ENCODE measurements at regions not wholly inside any gene's neighbourhood (a gene's known extent, or its start where the extent isn't known, plus 50 kb on each side); places are given as distances from the start of the nearest gene placed in this dataset.

- no peaks in the 10 kb centered on the region for H3K4me1 ChIP-seq (ENCODE audit: control insufficient read depth, insufficient read depth, low read length)
- ChIA-PET CTCF (interaction anchor here (0.7 to 7.5 kb wide), 5 partner anchors 15 to 445 kb away, joined by 3 to 57 read pairs (median 3); no protein-coding TSS in a partner anchor), POLR2A (no interaction called here)
- no peaks in the 10 kb centered on the region for H3K36me3 ChIP-seq (ENCODE audit: control insufficient read depth in 2 of 2, insufficient read depth in 1 of 2, low read length in 2 of 2)
- H3K9me3 ChIP-seq (ENCODE audit: control insufficient read depth, insufficient read depth, low read depth, low read length): no peaks in the 10 kb centered on the region
- H3K4me3 ChIP-seq (ENCODE audit: low read depth, low read length): no peak overlapping the region
- no peak overlapping the region for H3K27ac ChIP-seq (ENCODE audit: extremely low read depth, low read depth, low read length)
- TF ChIP-seq, protein P1, sequence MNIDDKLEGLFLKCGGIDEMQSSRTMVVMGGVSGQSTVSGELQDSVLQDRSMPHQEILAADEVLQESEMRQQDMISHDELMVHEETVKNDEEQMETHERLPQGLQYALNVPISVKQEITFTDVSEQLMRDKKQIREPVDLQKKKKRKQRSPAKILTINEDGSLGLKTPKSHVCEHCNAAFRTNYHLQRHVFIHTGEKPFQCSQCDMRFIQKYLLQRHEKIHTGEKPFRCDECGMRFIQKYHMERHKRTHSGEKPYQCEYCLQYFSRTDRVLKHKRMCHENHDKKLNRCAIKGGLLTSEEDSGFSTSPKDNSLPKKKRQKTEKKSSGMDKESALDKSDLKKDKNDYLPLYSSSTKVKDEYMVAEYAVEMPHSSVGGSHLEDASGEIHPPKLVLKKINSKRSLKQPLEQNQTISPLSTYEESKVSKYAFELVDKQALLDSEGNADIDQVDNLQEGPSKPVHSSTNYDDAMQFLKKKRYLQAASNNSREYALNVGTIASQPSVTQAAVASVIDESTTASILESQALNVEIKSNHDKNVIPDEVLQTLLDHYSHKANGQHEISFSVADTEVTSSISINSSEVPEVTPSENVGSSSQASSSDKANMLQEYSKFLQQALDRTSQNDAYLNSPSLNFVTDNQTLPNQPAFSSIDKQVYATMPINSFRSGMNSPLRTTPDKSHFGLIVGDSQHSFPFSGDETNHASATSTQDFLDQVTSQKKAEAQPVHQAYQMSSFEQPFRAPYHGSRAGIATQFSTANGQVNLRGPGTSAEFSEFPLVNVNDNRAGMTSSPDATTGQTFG (tag by site-specific recombination; IDR thresholded peaks at IDR 0.05; ENCODE audit: borderline replicate concordance): no peak
- no peak for TF ChIP-seq ZNF626 (tag by site-specific recombination; IDR thresholded peaks at IDR 0.05)
- no peak for TF ChIP-seq ZNF140 (tag by site-specific recombination; IDR thresholded peaks at IDR 0.05)
- TF ChIP-seq ZNF274 (IDR thresholded peaks at IDR 0.05; ENCODE audit: low read length): no peak
- TF ChIP-seq ZNF274 (tag by site-specific recombination; IDR thresholded peaks at IDR 0.05; ENCODE audit: borderline replicate concordance): no peak
- TF ChIP-seq ZNF341 (tag by site-specific recombination; IDR thresholded peaks at IDR 0.05; ENCODE audit: low read depth): no peak
- no peak for TF ChIP-seq ZFP69B (tag by site-specific recombination; IDR thresholded peaks at IDR 0.05)
- no peak for TF ChIP-seq KLF8 (tag by site-specific recombination; IDR thresholded peaks at IDR 0.05)
- no peak for TF ChIP-seq ZNF624 (tag by site-specific recombination; IDR thresholded peaks at IDR 0.05)
- no peak for TF ChIP-seq ZNF350 (tag by site-specific recombination; IDR thresholded peaks at IDR 0.05)
- no peak for TF ChIP-seq YY2 (tag by site-specific recombination; IDR thresholded peaks at IDR 0.05)
- no peak for TF ChIP-seq ZNF311 (tag by site-specific recombination; IDR thresholded peaks at IDR 0.05; ENCODE audit: borderline replicate concordance)
- TF ChIP-seq ZNF76 (tag by site-specific recombination; IDR thresholded peaks at IDR 0.05; ENCODE audit: borderline replicate concordance, low read depth): no peak
- TF ChIP-seq SETDB1 (IDR thresholded peaks at IDR 0.05; ENCODE audit: insufficient read length, low read length): no peak
- TF ChIP-seq ZNF791 (tag by site-specific recombination; IDR thresholded peaks at IDR 0.05): no peak
Observed at GRCh38 chr1:84757301-84757700, 67.0 kb upstream of the SSX2IP start.

GRCh38 chr1:84756455-84757082 lies 66.3 kb upstream of the SSX2IP start:
- H3K36me3 ChIP-seq (ENCODE audit: control insufficient read depth in 2 of 2, insufficient read depth in 1 of 2, low read length in 2 of 2): no peaks in the 10 kb centered on the region
- ChIA-PET CTCF (interaction anchor here (0.6 to 7.5 kb wide), 5 partner anchors 16 to 444 kb away, joined by 3 to 57 read pairs (median 3); no protein-coding TSS in a partner anchor), POLR2A (no interaction called here)
- no peaks in the 10 kb centered on the region for H3K4me1 ChIP-seq (ENCODE audit: control insufficient read depth, insufficient read depth, low read length)
- no peak overlapping the region for H3K4me3 ChIP-seq (ENCODE audit: low read depth, low read length)
- H3K27ac ChIP-seq (ENCODE audit: extremely low read depth, low read depth, low read length): no peak overlapping the region
- no peaks in the 10 kb centered on the region for H3K9me3 ChIP-seq (ENCODE audit: control insufficient read depth, insufficient read depth, low read depth, low read length)
- TF ChIP-seq ZFP41 (tag by site-specific recombination; IDR thresholded peaks at IDR 0.05; ENCODE audit: borderline replicate concordance): no peak
- TF ChIP-seq, protein P2, sequence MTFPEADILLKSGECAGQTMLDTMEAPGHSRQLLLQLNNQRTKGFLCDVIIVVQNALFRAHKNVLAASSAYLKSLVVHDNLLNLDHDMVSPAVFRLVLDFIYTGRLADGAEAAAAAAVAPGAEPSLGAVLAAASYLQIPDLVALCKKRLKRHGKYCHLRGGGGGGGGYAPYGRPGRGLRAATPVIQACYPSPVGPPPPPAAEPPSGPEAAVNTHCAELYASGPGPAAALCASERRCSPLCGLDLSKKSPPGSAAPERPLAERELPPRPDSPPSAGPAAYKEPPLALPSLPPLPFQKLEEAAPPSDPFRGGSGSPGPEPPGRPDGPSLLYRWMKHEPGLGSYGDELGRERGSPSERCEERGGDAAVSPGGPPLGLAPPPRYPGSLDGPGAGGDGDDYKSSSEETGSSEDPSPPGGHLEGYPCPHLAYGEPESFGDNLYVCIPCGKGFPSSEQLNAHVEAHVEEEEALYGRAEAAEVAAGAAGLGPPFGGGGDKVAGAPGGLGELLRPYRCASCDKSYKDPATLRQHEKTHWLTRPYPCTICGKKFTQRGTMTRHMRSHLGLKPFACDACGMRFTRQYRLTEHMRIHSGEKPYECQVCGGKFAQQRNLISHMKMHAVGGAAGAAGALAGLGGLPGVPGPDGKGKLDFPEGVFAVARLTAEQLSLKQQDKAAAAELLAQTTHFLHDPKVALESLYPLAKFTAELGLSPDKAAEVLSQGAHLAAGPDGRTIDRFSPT (tag by site-specific recombination; IDR thresholded peaks at IDR 0.05): no peak
- no peak for TF ChIP-seq ZNF658 (tag by site-specific recombination; IDR thresholded peaks at IDR 0.05)
- no peak for TF ChIP-seq ZNF785 (tag by site-specific recombination; IDR thresholded peaks at IDR 0.05)
- TF ChIP-seq RBAK (tag by site-specific recombination; IDR thresholded peaks at IDR 0.05): no peak
- TF ChIP-seq ZIC2 (tag by site-specific recombination; IDR thresholded peaks at IDR 0.05): no peak
- TF ChIP-seq ZNF423 (tag by site-specific recombination; IDR thresholded peaks at IDR 0.05): no peak
- no peak for TF ChIP-seq ZFP69B (tag by site-specific recombination; IDR thresholded peaks at IDR 0.05)
- no peak for TF ChIP-seq ZNF2 (tag by site-specific recombination; IDR thresholded peaks at IDR 0.05)
- TF ChIP-seq ZNF768 (tag by site-specific recombination; IDR thresholded peaks at IDR 0.05): no peak
- TF ChIP-seq, protein P3, sequence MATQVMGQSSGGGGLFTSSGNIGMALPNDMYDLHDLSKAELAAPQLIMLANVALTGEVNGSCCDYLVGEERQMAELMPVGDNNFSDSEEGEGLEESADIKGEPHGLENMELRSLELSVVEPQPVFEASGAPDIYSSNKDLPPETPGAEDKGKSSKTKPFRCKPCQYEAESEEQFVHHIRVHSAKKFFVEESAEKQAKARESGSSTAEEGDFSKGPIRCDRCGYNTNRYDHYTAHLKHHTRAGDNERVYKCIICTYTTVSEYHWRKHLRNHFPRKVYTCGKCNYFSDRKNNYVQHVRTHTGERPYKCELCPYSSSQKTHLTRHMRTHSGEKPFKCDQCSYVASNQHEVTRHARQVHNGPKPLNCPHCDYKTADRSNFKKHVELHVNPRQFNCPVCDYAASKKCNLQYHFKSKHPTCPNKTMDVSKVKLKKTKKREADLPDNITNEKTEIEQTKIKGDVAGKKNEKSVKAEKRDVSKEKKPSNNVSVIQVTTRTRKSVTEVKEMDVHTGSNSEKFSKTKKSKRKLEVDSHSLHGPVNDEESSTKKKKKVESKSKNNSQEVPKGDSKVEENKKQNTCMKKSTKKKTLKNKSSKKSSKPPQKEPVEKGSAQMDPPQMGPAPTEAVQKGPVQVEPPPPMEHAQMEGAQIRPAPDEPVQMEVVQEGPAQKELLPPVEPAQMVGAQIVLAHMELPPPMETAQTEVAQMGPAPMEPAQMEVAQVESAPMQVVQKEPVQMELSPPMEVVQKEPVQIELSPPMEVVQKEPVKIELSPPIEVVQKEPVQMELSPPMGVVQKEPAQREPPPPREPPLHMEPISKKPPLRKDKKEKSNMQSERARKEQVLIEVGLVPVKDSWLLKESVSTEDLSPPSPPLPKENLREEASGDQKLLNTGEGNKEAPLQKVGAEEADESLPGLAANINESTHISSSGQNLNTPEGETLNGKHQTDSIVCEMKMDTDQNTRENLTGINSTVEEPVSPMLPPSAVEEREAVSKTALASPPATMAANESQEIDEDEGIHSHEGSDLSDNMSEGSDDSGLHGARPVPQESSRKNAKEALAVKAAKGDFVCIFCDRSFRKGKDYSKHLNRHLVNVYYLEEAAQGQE (tag by site-specific recombination; IDR thresholded peaks at IDR 0.05): no peak
- no peak for TF ChIP-seq ZBTB49 (tag by site-specific recombination; IDR thresholded peaks at IDR 0.05; ENCODE audit: low read depth)

Measured in HEK293 (cell line).